Glutamatergic neuron (in vitro differentiated cells): ENCODE measurements at regions not wholly inside any gene's neighbourhood (a gene's known extent, or its start where the extent isn't known, plus 50 kb on each side); places are given as distances from the start of the nearest gene placed in this dataset.
A peak's percentile ranks its signal among the peaks of the same experiment; 100 is the strongest.
"Not testable (repeated sequence)": the region's sequence is repeated elsewhere in the genome, so short reads cannot be mapped to it uniquely, and the experiment has no call there.

Experiments used
- DNase-seq: peaks from one replicate; pipeline ENCODE4 v3.0.0; 2022
- H3K27ac Mint-ChIP-seq: one replicate; pipeline ENCODE4 v1.8.0; 2020; ENCODE audit warnings: mild to moderate bottlenecking, mixed read lengths, inconsistent platforms; ENCODE audit not compliant: unreplicated experiment
- H3K27me3 Mint-ChIP-seq: one replicate; pipeline ENCODE4 v1.8.0; 2020; ENCODE audit warnings: mild to moderate bottlenecking, moderate library complexity, mixed read lengths, inconsistent platforms; ENCODE audit not compliant: unreplicated experiment
- H3K36me3 Mint-ChIP-seq: one replicate; pipeline ENCODE4 v1.8.0; 2020; ENCODE audit warnings: mild to moderate bottlenecking, mixed read lengths, inconsistent platforms; ENCODE audit not compliant: unreplicated experiment
- H3K4me1 Mint-ChIP-seq: one replicate; pipeline ENCODE4 v1.8.0; 2020; ENCODE audit warnings: mild to moderate bottlenecking, low read depth, mixed read lengths, inconsistent platforms; ENCODE audit not compliant: unreplicated experiment
- H3K4me3 Mint-ChIP-seq: one replicate; pipeline ENCODE4 v1.8.0; 2020; ENCODE audit warnings: mild to moderate bottlenecking, mixed read lengths, inconsistent platforms; ENCODE audit not compliant: unreplicated experiment
- H3K9me3 Mint-ChIP-seq: one replicate; pipeline ENCODE4 v1.8.0; 2020; ENCODE audit warnings: mild to moderate bottlenecking, moderate library complexity, mixed read lengths, inconsistent platforms; ENCODE audit not compliant: unreplicated experiment
- CTCF ChIP-seq: fragments of 200-600 bp; sonication (generic); IDR thresholded peaks from one replicate; pipeline ENCODE4 v1.5.0; 2021; ENCODE audit not compliant: partially characterized antibody, unreplicated experiment

- no peak overlapping the region for H3K27ac Mint-ChIP-seq
- DNase-seq: no peak
- TF ChIP-seq CTCF: no peak
- no peak overlapping the region for H3K4me3 Mint-ChIP-seq
- H3K4me1 Mint-ChIP-seq: no peaks in the 10 kb centered on the region
- no peaks in the 10 kb centered on the region for H3K27me3 Mint-ChIP-seq
- no peaks in the 10 kb centered on the region for H3K9me3 Mint-ChIP-seq
- no peaks in the 10 kb centered on the region for H3K36me3 Mint-ChIP-seq
These were observed 1173.6 kb upstream of the SORCS1 start for GRCh38 chr10:108338146-108338545.

GRCh38 chr10:108336836-108337235 lies 1172.3 kb upstream of the SORCS1 start:
- no peak for DNase-seq
- Mint-ChIP-seq H3K9me3 (no peaks in the 10 kb centered on the region), H3K36me3 (no peaks in the 10 kb centered on the region), H3K4me3 (no peak overlapping the region), H3K27ac (no peak overlapping the region), H3K4me1 (no peaks in the 10 kb centered on the region), H3K27me3 (no peaks in the 10 kb centered on the region)
- no peak for TF ChIP-seq CTCF

GRCh38 chr10:108327706-108328105 lies 1163.2 kb upstream of the SORCS1 start:
- no peak for DNase-seq
- no peak overlapping the region for H3K4me3 Mint-ChIP-seq
- H3K27ac Mint-ChIP-seq: no peak overlapping the region
- no peak for TF ChIP-seq CTCF
- no peaks in the 10 kb centered on the region for H3K27me3 Mint-ChIP-seq
- H3K9me3 Mint-ChIP-seq: no peaks in the 10 kb centered on the region
- no peaks in the 10 kb centered on the region for H3K36me3 Mint-ChIP-seq
- H3K4me1 Mint-ChIP-seq: no peaks in the 10 kb centered on the region

- no peak overlapping the region for H3K27ac Mint-ChIP-seq
- TF ChIP-seq CTCF: no peak
- no peaks in the 10 kb centered on the region for H3K9me3 Mint-ChIP-seq
- H3K4me1 Mint-ChIP-seq: no peaks in the 10 kb centered on the region
- no peak overlapping the region for H3K4me3 Mint-ChIP-seq
- H3K36me3 Mint-ChIP-seq: no peaks in the 10 kb centered on the region
- no peaks in the 10 kb centered on the region for H3K27me3 Mint-ChIP-seq
- no peak for DNase-seq
These were observed 1158.8 kb upstream of the SORCS1 start for GRCh38 chr10:108323274-108323798.

- H3K4me3 Mint-ChIP-seq: no peak overlapping the region
- H3K9me3 Mint-ChIP-seq: no peaks in the 10 kb centered on the region
- no peaks in the 10 kb centered on the region for H3K36me3 Mint-ChIP-seq
- no peak for TF ChIP-seq CTCF
- no peaks in the 10 kb centered on the region for H3K4me1 Mint-ChIP-seq
- H3K27ac Mint-ChIP-seq: no peak overlapping the region
- DNase-seq: no peak
- H3K27me3 Mint-ChIP-seq: no peaks in the 10 kb centered on the region
These were observed 1155.1 kb upstream of the SORCS1 start for GRCh38 chr10:108319434-108320222.

- H3K9me3 Mint-ChIP-seq, H3K36me3 Mint-ChIP-seq, H3K27me3 Mint-ChIP-seq, DNase-seq, H3K4me1 Mint-ChIP-seq, H3K27ac Mint-ChIP-seq: not testable (repeated sequence)
- peak overlapping the region; percentile 76 for H3K4me3 Mint-ChIP-seq
These were observed 1151.1 kb upstream of the SORCS1 start for GRCh38 chr10:108315636-108316035.
